ENCODE measurements at regions not wholly inside any gene's neighbourhood (a gene's known extent, or its start where the extent isn't known, plus 50 kb on each side); places are given as distances from the start of the nearest gene placed in this dataset.

DNA sequence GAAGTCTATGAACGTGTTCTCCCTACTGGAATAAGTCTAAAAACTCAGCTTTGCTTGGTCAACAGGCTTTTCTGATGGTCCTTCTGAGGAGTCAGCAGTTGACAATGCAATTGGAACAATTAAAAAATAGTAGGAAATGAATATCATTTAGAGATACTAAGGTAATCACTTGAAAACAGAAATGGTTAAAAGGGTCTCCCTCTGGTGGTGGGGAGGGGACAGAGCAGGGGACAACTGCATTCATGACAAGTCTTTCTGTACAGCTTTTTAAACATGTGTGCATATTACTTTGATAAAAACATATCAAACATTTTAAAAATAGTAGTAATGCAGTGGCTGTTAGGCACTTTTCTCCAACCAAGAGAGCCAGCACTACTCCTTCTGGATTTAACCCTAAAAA lies 119.9 kb upstream of the FHIT start:
- TF ChIP-seq, protein P1, sequence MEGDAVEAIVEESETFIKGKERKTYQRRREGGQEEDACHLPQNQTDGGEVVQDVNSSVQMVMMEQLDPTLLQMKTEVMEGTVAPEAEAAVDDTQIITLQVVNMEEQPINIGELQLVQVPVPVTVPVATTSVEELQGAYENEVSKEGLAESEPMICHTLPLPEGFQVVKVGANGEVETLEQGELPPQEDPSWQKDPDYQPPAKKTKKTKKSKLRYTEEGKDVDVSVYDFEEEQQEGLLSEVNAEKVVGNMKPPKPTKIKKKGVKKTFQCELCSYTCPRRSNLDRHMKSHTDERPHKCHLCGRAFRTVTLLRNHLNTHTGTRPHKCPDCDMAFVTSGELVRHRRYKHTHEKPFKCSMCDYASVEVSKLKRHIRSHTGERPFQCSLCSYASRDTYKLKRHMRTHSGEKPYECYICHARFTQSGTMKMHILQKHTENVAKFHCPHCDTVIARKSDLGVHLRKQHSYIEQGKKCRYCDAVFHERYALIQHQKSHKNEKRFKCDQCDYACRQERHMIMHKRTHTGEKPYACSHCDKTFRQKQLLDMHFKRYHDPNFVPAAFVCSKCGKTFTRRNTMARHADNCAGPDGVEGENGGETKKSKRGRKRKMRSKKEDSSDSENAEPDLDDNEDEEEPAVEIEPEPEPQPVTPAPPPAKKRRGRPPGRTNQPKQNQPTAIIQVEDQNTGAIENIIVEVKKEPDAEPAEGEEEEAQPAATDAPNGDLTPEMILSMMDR (IDR thresholded peaks at IDR 0.05; ENCODE audit: control extremely low read depth, extremely low read depth): no peak
- 94 to 95% methylated on average over 1 of the region's 1 CpG for WGBS, 2 donors
- Histone ChIP-seq H3K27me3 (ENCODE audit: control insufficient read depth in 3 of 3, insufficient read depth in 3 of 3, low read length in 2 of 3) (no peaks in the 10 kb centered on the region), H3K9ac (ENCODE audit: insufficient read depth in 1 of 2, low read length in 2 of 2) (no peak overlapping the region), H3K27ac (ENCODE audit: low read depth in 1 of 2, low read length in 1 of 2) (no peak overlapping the region), H3K4me3 (no peak overlapping the region), H3K36me3 (ENCODE audit: control insufficient read depth in 4 of 4, insufficient read depth in 4 of 4, low read length in 4 of 4) (no peaks in the 10 kb centered on the region), H3K4me1 (ENCODE audit: control insufficient read depth in 5 of 5, insufficient read depth in 5 of 5, low read length in 5 of 5) (no peaks in the 10 kb centered on the region), H3K9me3 (ENCODE audit: control insufficient read depth in 4 of 4, insufficient read depth in 3 of 4, low read length in 3 of 4) (no peaks in the 10 kb centered on the region)
- ATAC-seq (ENCODE audit: insufficient read depth, low FRiP score): no peak
- peak; percentile 35 to 53 (median 43) for DNase-seq

DNA sequence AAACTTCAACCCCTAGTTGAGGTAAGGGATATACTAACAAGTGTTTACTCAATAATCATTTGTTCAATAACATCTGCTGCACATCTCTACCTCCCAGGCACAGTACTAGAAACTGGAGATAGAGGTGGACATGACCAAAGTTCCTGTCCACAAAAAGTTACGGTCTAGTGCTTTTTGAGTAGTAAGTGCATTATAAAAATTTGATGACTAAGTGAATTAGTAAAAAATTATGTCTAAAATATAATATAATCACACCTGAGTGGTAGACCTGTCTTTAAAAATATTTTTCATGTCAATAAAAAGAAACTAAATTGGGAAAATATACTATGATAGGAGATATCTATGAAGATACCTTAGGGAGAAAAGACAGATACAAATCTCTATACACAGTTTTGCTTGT lies 121.5 kb upstream of the FHIT start:
- TF ChIP-seq, protein P1 (IDR thresholded peaks at IDR 0.05; ENCODE audit: control extremely low read depth, extremely low read depth): no peak
- Histone ChIP-seq H3K27ac (ENCODE audit: low read depth in 1 of 2, low read length in 1 of 2) (no peak overlapping the region), H3K4me1 (ENCODE audit: control insufficient read depth in 5 of 5, insufficient read depth in 5 of 5, low read length in 5 of 5) (no peaks in the 10 kb centered on the region), H3K4me3 (no peak overlapping the region), H3K27me3 (ENCODE audit: control insufficient read depth in 3 of 3, insufficient read depth in 3 of 3, low read length in 2 of 3) (no peaks in the 10 kb centered on the region), H3K36me3 (ENCODE audit: control insufficient read depth in 4 of 4, insufficient read depth in 4 of 4, low read length in 4 of 4) (no peaks in the 10 kb centered on the region), H3K9ac (ENCODE audit: insufficient read depth in 1 of 2, low read length in 2 of 2) (no peak overlapping the region), H3K9me3 (ENCODE audit: control insufficient read depth in 4 of 4, insufficient read depth in 3 of 4, low read length in 3 of 4) (no peaks in the 10 kb centered on the region)
- no peak for DNase-seq
- no peak for ATAC-seq (ENCODE audit: insufficient read depth, low FRiP score)
- 93 to 98% methylated on average over 1 of the region's 1 CpG for WGBS, 2 donors

DNA sequence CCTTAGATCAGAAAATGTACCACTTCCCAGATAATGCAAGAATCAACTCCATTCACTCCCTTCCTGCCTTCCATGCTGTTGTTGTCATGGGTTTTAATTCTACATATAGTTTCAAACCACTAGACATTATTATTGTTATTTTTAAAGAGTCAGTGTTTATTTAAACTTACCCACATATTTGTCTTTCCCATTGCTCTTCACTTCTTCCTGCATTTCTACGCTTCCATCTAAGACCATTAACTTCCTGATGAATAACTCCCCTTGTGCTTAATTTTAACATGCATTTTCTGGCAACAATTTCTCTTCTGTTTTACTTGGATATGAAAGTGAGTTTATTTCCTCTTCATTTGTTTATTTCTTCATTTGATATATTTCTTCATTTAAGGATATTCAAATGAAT lies 127.1 kb upstream of the FHIT start:
- WGBS, 2 donors: 58 to 63% methylated on average over 1 of the region's 1 CpG
- no peaks in the 10 kb centered on the region for H3K9me3 ChIP-seq (ENCODE audit: control insufficient read depth in 4 of 4, insufficient read depth in 3 of 4, low read length in 3 of 4)
- no peaks in the 10 kb centered on the region for H3K4me1 ChIP-seq (ENCODE audit: control insufficient read depth in 5 of 5, insufficient read depth in 5 of 5, low read length in 5 of 5)
- no peak overlapping the region for H3K4me3 ChIP-seq
- ATAC-seq (ENCODE audit: insufficient read depth, low FRiP score): no peak
- H3K36me3 ChIP-seq (ENCODE audit: control insufficient read depth in 4 of 4, insufficient read depth in 4 of 4, low read length in 4 of 4): no peaks in the 10 kb centered on the region
- DNase-seq: no peak
- no peak overlapping the region for H3K27ac ChIP-seq (ENCODE audit: low read depth in 1 of 2, low read length in 1 of 2)
- no peaks in the 10 kb centered on the region for H3K27me3 ChIP-seq (ENCODE audit: control insufficient read depth in 3 of 3, insufficient read depth in 3 of 3, low read length in 2 of 3)
- no peak overlapping the region for H3K9ac ChIP-seq (ENCODE audit: insufficient read depth in 1 of 2, low read length in 2 of 2)
- TF ChIP-seq, protein P1 (IDR thresholded peaks at IDR 0.05; ENCODE audit: control extremely low read depth, extremely low read depth): no peak

DNA sequence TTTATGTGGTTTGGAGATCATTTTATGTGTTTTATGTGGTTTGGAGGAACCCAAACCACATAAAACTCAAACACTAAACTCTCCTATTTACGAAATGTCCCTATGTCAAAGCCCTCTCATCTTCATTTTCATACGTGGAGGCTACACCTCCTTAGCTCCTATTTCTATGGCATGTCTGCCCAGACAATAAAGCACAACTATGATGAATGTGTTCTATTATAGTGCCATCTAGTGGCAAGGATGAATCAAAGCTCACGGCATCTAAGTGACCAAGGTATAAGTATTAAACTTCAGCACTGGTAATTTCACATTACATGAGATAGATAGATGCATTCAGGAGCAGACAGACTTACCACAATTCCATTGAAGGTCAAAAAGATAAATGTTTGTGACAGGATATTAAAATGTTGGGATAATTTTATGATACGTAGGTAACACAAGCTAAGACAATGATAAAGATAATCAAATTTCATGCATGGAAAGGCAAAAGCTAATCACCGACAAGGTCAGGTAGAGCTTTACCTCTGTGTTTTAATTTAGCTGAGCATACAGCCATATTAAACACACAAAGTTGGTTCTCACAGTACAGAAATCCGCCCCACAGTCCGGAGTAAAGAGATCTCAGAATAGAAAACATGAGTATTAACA lies 130.6 kb upstream of the FHIT start:
- ATAC-seq (ENCODE audit: insufficient read depth, low FRiP score): peak; percentile 69
- H3K27me3 ChIP-seq (ENCODE audit: control insufficient read depth in 3 of 3, insufficient read depth in 3 of 3, low read length in 2 of 3): no peaks in the 10 kb centered on the region
- H3K9ac ChIP-seq (ENCODE audit: insufficient read depth in 1 of 2, low read length in 2 of 2): no peak overlapping the region
- peak in 1 of 3 donors; percentile 21 for DNase-seq
- no peak overlapping the region for H3K27ac ChIP-seq (ENCODE audit: low read depth in 1 of 2, low read length in 1 of 2)
- H3K9me3 ChIP-seq (ENCODE audit: control insufficient read depth in 4 of 4, insufficient read depth in 3 of 4, low read length in 3 of 4): no peaks in the 10 kb centered on the region
- 66 to 75% methylated on average over 7 of the region's 7 CpGs for WGBS, 2 donors
- TF ChIP-seq, protein P1 (IDR thresholded peaks at IDR 0.05; ENCODE audit: control extremely low read depth, extremely low read depth): peak; percentile 53
- no peak overlapping the region for H3K4me3 ChIP-seq
- no peaks in the 10 kb centered on the region for H3K4me1 ChIP-seq (ENCODE audit: control insufficient read depth in 5 of 5, insufficient read depth in 5 of 5, low read length in 5 of 5)
- no peaks in the 10 kb centered on the region for H3K36me3 ChIP-seq (ENCODE audit: control insufficient read depth in 4 of 4, insufficient read depth in 4 of 4, low read length in 4 of 4)

All from lung (tissue), 11 donors.